AG09309 (cell line): ENCODE measurements at regions not wholly inside any gene's neighbourhood (a gene's known extent, or its start where the extent isn't known, plus 50 kb on each side); places are given as distances from the start of the nearest gene placed in this dataset.

Experiments used
- DNase-seq: peaks from one replicate; pipeline ENCODE4 v3.0.0-alpha.2; 2010; ENCODE audit warnings: low read depth
- H3K4me3 ChIP-seq: 2 replicates; pipeline ENCODE4 v1.5.1; 2011; ENCODE audit warnings: mild to moderate bottlenecking, low read depth, low read length, moderate library complexity; ENCODE audit not compliant: control insufficient read depth
- TF ChIP-seq, protein P1 (sequence below): IDR thresholded peaks from 2 replicates; pipeline ENCODE4 v1.5.1; 2011; ENCODE audit warnings: mild to moderate bottlenecking, low read depth, low read length, inconsistent platforms; ENCODE audit not compliant: insufficient read depth, control insufficient read depth; ENCODE audit errors: missing control alignments

- H3K4me3 ChIP-seq, result no peak overlapping the region
- no peak for DNase-seq
- TF ChIP-seq, protein P1, sequence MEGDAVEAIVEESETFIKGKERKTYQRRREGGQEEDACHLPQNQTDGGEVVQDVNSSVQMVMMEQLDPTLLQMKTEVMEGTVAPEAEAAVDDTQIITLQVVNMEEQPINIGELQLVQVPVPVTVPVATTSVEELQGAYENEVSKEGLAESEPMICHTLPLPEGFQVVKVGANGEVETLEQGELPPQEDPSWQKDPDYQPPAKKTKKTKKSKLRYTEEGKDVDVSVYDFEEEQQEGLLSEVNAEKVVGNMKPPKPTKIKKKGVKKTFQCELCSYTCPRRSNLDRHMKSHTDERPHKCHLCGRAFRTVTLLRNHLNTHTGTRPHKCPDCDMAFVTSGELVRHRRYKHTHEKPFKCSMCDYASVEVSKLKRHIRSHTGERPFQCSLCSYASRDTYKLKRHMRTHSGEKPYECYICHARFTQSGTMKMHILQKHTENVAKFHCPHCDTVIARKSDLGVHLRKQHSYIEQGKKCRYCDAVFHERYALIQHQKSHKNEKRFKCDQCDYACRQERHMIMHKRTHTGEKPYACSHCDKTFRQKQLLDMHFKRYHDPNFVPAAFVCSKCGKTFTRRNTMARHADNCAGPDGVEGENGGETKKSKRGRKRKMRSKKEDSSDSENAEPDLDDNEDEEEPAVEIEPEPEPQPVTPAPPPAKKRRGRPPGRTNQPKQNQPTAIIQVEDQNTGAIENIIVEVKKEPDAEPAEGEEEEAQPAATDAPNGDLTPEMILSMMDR, result no peak
These were observed 132.8 kb upstream of the SERTAD2 start for GRCh38 chr2:64786343-64787018.

GRCh38 chr2:64787019-64787365, 133.3 kb upstream of the SERTAD2 start:
- no peak for DNase-seq

GRCh38 chr2:64787698-64788097, 134.0 kb upstream of the SERTAD2 start:
- no peak for DNase-seq
- TF ChIP-seq, protein P1, result no peak
- H3K4me3 ChIP-seq, result no peak overlapping the region

More at GRCh38 chr2:64787019-64787365, 133.3 kb upstream of the SERTAD2 start:
- no peak overlapping the region for H3K4me3 ChIP-seq
- TF ChIP-seq, protein P1, result no peak

GRCh38 chr2:64789466-64790320, 136.0 kb upstream of the SERTAD2 start:
- DNase-seq, result no peak
- H3K4me3 ChIP-seq, result no peak overlapping the region
- TF ChIP-seq, protein P1, result no peak

GRCh38 chr2:64792300-64792699, 138.6 kb upstream of the SERTAD2 start:
- TF ChIP-seq, protein P1, result no peak
- DNase-seq, result no peak
- H3K4me3 ChIP-seq, result no peak overlapping the region

DNA sequence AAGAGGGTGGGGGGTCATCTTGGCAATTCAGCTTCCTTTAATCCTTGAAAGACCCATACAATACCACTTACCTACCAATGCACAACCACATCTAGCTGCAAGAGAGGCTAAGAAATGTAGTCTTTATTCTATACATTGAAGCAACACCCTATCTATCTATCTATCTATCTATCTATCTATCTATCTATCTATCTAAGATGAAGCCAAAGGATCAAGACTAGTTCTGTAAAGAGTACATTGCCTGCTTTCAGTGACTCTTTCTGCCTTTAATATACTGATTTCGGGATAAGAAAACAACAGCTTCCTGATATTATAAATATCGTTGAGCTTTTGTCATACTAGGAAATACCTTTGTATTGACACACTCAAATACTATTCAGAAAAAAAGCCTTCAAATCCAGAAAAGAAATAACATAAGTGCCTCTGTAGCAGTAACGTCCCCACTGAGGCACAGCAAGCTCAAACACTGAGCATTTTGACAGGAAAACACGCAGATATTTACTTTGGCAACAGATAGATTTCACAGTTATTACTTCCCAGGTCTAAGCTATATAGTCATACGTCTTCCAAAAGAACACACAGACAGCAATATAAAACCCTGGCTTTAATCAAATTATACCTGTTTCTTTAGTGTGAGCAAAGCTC, 139.4 kb upstream of the SERTAD2 start:
- DNase-seq, result no peak
- no peak overlapping the region for H3K4me3 ChIP-seq
- TF ChIP-seq, protein P1, result no peak
